ENCODE measurements at regions not wholly inside any gene's neighbourhood (a gene's known extent, or its start where the extent isn't known, plus 50 kb on each side); places are given as distances from the start of the nearest gene placed in this dataset.
A peak's percentile ranks its signal among the peaks of the same experiment; 100 is the strongest.

GRCh38 chr13:103788061-103788652 is 721.9 kb upstream of the SLC10A2 start:
- H3K27me3 ChIP-seq (ENCODE audit: insufficient read depth, poor library complexity, severe bottlenecking) = no peaks in the 10 kb centered on the region
- DNase-seq (ENCODE audit: low spot score) (no peak), ATAC-seq (ENCODE audit: low read depth) (no peak)
- no peaks in the 10 kb centered on the region for H3K36me3 ChIP-seq (ENCODE audit: low read depth)
- no peaks in the 10 kb centered on the region for H3K4me1 ChIP-seq (ENCODE audit: insufficient read depth, poor library complexity, severe bottlenecking)
- H3K9me3 ChIP-seq (ENCODE audit: severe bottlenecking) = no peaks in the 10 kb centered on the region
- no peak overlapping the region for H3K27ac ChIP-seq (ENCODE audit: poor library complexity, severe bottlenecking)
- H3K4me3 ChIP-seq (ENCODE audit: severe bottlenecking) = no peak overlapping the region
- TF ChIP-seq CTCF (IDR thresholded peaks at IDR 0.05; ENCODE audit: poor library complexity, severe bottlenecking) = peak; percentile 20

GRCh38 chr13:103772576-103772975 is 706.4 kb upstream of the SLC10A2 start:
- no peak for DNase-seq (ENCODE audit: low spot score)
- H3K27me3 ChIP-seq (ENCODE audit: insufficient read depth, poor library complexity, severe bottlenecking) = no peaks in the 10 kb centered on the region
- TF ChIP-seq CTCF (IDR thresholded peaks at IDR 0.05; ENCODE audit: poor library complexity, severe bottlenecking) = peak; percentile 28

GRCh38 chr13:103762523-103762922 is 696.3 kb upstream of the SLC10A2 start:
- DNase-seq (ENCODE audit: low spot score) (no peak), ATAC-seq (ENCODE audit: low read depth) (no peak)
- Histone ChIP-seq H3K27ac (ENCODE audit: poor library complexity, severe bottlenecking) (no peak overlapping the region), H3K4me3 (ENCODE audit: severe bottlenecking) (no peak overlapping the region), H3K27me3 (ENCODE audit: insufficient read depth, poor library complexity, severe bottlenecking) (no peaks in the 10 kb centered on the region), H3K9me3 (ENCODE audit: severe bottlenecking) (no peaks in the 10 kb centered on the region), H3K36me3 (ENCODE audit: low read depth) (no peaks in the 10 kb centered on the region), H3K4me1 (ENCODE audit: insufficient read depth, poor library complexity, severe bottlenecking) (no peaks in the 10 kb centered on the region)
- peak; percentile 25 for TF ChIP-seq CTCF (IDR thresholded peaks at IDR 0.05; ENCODE audit: poor library complexity, severe bottlenecking)

More at GRCh38 chr13:103772576-103772975, 706.4 kb upstream of the SLC10A2 start:
- Histone ChIP-seq H3K27ac (ENCODE audit: poor library complexity, severe bottlenecking) (no peak overlapping the region), H3K4me1 (ENCODE audit: insufficient read depth, poor library complexity, severe bottlenecking) (no peaks in the 10 kb centered on the region), H3K9me3 (ENCODE audit: severe bottlenecking) (no peaks in the 10 kb centered on the region), H3K36me3 (ENCODE audit: low read depth) (no peaks in the 10 kb centered on the region), H3K4me3 (ENCODE audit: severe bottlenecking) (no peak overlapping the region)
- no peak for ATAC-seq (ENCODE audit: low read depth)

GRCh38 chr13:103759361-103759760 is 693.1 kb upstream of the SLC10A2 start:
- Histone ChIP-seq H3K27me3 (ENCODE audit: insufficient read depth, poor library complexity, severe bottlenecking) (no peaks in the 10 kb centered on the region), H3K27ac (ENCODE audit: poor library complexity, severe bottlenecking) (no peak overlapping the region), H3K4me3 (ENCODE audit: severe bottlenecking) (no peak overlapping the region), H3K9me3 (ENCODE audit: severe bottlenecking) (no peaks in the 10 kb centered on the region), H3K36me3 (ENCODE audit: low read depth) (no peaks in the 10 kb centered on the region), H3K4me1 (ENCODE audit: insufficient read depth, poor library complexity, severe bottlenecking) (no peaks in the 10 kb centered on the region)
- no peak for DNase-seq (ENCODE audit: low spot score)
- ATAC-seq (ENCODE audit: low read depth) = no peak
- no peak for TF ChIP-seq CTCF (IDR thresholded peaks at IDR 0.05; ENCODE audit: poor library complexity, severe bottlenecking)

- ATAC-seq (ENCODE audit: low read depth) (no peak), DNase-seq (ENCODE audit: low spot score) (no peak)
- H3K4me1 ChIP-seq (ENCODE audit: insufficient read depth, poor library complexity, severe bottlenecking) = no peaks in the 10 kb centered on the region
- no peak overlapping the region for H3K4me3 ChIP-seq (ENCODE audit: severe bottlenecking)
- TF ChIP-seq CTCF (IDR thresholded peaks at IDR 0.05; ENCODE audit: poor library complexity, severe bottlenecking) = no peak
- no peaks in the 10 kb centered on the region for H3K27me3 ChIP-seq (ENCODE audit: insufficient read depth, poor library complexity, severe bottlenecking)
- H3K36me3 ChIP-seq (ENCODE audit: low read depth) = no peaks in the 10 kb centered on the region
- no peak overlapping the region for H3K27ac ChIP-seq (ENCODE audit: poor library complexity, severe bottlenecking)
- H3K9me3 ChIP-seq (ENCODE audit: severe bottlenecking) = no peaks in the 10 kb centered on the region
These were observed 692.0 kb upstream of the SLC10A2 start for GRCh38 chr13:103758222-103758621.

All from RWPE2 (cell line).